NCI-H82 (cell line): ENCODE measurements at regions not wholly inside any gene's neighbourhood (a gene's known extent, or its start where the extent isn't known, plus 50 kb on each side); places are given as distances from the start of the nearest gene placed in this dataset.
"Not testable (repeated sequence)": the region's sequence is repeated elsewhere in the genome, so short reads cannot be mapped to it uniquely, and the experiment has no call there.

Experiments used
- DNase-seq: peaks from one replicate; lab custom pipeline; 2025; lab: John Stamatoyannopoulos, UW

DNA sequence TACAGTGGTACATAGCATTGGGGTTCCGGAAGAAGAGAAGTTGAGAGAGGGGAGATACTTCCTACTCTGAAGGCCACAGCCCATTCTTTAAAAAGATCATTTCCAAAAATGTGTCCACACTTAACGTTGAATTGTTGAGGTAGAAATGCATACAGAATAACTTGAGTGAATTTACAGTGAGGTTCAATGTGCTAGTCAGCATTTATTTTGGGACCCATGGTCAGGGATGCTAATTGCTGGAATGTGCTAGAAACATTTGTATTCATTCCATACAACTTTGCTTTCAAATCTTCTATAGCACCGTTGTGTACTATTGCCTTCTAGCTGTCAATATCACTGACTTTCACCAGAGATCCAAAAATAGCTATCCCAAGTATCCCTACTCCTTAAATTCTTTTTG lies 325.9 kb downstream of the SATB2 start:
- DNase-seq: no peak

DNA sequence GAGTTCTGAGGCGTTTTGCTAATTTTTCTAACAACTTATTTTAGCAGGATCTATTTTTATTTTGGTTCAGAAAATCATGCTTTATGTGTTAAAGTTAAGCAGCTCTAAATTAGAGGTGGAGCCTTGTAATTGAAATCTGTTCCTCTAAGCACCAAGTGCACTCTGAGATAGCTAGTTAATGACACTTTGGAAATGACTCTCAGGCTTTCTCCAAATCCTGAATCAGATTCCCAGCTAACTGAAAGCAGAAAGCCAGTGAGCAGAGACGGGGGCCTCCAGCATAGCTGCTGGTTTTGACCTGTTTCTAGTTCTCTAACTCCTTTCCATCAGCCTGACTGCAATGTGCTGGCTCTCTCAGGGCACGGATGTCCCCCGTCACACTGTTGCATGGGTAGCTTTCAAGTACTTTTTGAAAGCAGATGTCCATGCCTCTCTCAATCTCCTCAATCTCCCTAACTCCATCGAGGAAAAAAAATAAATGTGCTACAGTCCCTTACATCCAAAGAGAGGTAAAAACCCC lies 326.5 kb downstream of the SATB2 start:
- DNase-seq: peak; percentile 16

DNA sequence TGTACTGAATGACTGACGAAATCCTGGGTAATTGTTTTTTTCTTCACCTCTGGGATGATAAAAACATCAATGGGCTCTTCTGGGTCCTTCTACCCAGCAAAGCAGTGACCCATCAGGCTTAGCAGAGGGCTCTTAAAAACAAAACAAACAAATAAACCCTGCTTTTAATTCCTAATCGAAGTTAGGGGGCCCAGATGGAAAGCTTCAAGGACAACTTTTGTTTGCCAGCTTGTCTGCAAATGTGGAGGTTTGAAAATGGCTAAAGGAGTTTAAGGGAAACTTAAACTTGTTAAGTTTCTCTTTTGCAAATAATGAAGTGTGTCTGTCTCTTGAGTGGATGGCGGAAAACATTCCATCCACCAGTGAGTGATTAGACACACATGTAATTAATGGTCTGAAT lies 327.2 kb downstream of the SATB2 start:
- no peak for DNase-seq

DNA sequence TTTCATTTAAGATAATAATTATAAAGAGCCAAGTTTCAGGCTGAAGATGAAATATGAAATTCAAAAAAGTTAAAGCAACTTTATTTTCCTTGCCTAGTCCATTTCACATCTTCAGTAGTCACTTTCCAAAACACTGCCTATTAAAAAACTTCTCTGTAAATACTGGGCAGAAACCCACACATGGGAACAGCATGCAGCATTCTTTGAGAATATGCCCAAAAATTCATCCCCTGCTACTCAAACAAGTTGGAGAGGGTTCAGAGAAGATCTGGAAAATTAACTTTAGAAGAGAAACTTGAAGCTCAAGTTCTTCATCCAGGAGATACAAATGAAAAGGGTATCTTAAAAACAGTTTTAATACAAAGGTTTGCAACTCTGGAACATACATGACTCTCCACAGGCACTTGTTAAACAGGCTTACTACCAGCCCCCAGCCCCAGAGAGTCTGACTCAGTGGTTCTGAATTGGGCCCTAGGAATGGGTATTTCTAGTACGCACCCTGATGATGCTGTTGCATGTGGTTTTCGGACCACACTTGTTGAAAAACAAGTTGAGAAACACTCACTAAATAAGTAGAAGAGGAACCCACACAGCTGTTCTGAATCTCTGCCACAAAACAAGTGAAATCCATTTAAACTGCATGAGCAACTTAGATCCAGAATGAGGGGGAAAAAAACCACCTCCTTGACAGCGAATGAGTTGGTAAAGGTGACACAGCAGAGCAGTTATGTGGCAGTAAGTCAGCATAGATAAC lies 329.1 kb downstream of the SATB2 start:
- DNase-seq: no peak

DNA sequence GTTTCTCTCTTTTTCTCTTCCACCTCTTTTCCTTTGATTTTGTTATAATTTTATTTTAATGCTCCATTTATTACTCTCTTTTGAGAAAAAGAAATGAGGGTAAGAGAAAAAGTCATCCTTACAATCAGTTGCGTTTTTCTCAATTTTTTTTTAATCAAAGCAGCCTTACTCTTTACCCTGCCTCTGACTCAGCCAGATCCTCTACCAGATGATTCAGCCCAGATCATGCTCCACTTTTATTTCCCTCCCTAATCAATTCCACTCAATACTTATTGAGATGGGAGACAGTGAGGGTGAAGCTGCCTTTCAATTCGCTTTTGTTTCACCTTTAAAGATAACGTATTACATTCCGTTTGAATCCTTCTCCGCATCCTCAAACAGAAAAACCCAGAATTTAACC lies 337.9 kb downstream of the SATB2 start:
- DNase-seq: no peak

DNA sequence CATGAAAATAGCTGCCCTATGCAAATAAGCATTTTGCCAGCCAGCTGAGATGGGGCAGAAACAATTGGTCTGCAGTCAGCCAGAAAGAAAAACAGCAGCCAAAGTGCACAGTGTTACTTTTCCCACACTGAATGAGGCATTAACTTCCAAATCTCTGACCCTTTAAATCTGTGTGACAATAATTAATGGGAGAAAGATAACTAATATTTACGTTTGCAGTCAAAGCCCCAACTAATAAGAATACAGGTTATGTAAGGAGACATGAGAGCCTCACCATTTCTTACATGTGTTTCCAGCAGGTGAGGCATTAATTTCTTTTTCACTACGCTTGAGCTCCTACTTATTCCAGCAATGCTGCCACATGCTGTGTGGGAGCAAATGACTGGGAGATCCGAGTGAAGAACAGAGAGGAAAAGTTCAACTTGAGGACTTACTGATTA lies 339.0 kb downstream of the SATB2 start:
- DNase-seq: no peak

DNA sequence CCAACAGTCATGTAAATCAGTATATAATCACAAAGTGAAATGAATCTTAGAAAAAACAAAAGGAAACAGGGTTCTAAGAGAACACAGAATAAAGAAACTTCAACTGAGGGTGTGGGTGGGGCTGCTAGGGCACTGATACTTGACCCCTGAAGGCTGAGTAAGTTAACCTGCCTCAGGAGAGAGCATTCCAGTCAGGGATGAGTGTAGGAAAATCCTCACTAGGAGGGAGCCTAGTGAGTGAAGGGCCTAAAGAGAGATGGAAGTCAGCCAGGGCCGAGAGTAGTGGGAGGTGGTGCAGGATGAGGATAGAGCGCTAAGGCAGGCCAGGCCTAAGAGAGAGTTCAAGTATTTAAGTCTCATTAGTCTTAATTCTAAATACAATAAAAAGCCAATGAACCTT lies 342.6 kb downstream of the SATB2 start:
- no peak for DNase-seq

DNA sequence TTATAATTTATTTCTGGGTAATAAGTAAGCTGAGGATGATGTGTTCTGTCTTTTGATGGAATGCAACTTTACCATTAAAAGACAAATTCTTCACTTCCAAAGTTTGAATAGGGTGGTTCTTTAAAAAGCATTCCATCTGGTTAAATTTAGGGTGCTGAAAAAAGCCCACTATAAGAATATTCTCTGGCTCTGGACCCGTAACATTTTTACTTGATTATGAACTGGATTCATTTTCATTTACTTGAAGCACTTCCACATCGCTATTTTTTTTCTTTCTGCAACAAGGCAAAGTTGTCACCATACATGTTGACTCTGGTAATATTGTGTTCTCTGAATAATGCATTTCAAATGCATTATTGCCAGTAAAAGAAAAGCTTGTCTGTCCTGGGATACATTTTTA lies 344.6 kb downstream of the SATB2 start:
- no peak for DNase-seq

DNA sequence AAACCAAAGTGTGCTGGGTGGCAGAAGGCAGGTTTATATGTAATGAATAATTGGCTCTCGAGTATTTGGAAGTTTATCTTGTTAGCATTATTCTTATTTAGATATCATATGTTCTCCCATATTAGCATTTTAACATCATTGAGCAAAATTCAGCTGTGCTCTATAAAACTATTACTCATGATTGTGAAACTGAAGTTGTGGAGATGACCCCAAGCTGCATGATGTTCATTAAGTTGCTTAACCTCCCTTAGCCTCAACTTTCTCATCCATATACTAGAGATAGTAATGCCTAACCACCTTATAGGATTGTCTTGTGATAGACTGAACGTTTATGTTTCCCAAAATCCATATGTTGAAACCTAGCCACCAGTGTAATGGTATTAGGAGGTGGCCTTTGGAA lies 346.3 kb downstream of the SATB2 start:
- no peak for DNase-seq

DNA sequence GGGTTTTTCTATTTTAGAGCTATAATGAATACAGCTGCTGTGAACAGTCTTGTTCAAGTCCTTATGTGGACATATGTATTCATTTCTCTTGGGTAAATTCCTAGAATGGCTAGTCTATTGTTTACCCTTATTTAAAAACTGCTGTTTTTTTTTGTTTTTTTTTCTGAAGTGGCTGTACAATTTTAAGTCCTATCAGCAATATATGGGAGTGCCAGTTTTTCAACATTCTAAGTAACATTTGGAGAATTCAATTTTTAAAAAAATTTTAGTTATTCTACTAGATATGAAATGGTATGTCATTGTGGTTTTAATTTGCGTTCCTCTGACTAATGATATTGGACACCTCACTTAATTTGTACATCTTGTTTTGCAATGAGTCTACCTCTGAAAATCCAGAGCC lies 349.7 kb downstream of the SATB2 start:
- no peak for DNase-seq

DNA sequence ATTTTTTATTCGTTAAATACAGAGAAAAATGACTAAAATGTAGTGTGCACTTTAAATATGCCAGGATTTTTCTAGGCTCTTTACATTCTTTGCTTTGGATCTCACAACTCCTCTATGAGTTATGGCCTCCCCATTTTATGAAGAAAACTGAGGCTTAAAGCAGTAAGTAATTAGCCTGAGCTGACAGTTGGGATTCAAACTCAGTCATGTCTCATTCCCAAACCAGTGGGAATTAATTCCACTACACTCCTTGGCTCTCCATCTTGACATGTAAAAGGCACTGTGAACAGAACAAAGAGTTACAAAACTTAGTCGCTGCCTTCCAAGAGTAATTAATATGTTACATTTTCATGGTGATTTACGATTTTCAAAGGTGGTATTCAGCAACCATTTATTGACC lies 351.9 kb downstream of the SATB2 start:
- DNase-seq: no peak

DNA sequence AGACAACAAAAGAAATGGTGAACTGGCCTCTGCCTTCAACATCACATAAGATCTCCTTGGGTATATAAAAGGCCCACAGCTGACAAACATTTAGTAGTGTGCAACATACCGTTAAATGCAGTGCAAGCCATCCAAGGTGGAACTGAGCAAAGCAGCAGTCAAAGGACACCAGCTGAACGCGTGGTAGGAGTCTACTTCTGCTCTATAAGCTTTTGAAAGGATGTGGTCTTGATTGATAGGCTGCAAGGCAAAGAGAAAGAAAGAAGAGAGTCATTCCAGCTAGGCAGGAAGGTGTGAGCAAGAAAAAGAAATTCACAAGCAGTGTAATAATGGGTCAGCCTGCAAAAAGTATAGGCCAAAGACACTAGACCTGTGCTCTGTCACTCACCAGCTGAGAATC lies 356.3 kb downstream of the SATB2 start:
- DNase-seq: no peak

DNA sequence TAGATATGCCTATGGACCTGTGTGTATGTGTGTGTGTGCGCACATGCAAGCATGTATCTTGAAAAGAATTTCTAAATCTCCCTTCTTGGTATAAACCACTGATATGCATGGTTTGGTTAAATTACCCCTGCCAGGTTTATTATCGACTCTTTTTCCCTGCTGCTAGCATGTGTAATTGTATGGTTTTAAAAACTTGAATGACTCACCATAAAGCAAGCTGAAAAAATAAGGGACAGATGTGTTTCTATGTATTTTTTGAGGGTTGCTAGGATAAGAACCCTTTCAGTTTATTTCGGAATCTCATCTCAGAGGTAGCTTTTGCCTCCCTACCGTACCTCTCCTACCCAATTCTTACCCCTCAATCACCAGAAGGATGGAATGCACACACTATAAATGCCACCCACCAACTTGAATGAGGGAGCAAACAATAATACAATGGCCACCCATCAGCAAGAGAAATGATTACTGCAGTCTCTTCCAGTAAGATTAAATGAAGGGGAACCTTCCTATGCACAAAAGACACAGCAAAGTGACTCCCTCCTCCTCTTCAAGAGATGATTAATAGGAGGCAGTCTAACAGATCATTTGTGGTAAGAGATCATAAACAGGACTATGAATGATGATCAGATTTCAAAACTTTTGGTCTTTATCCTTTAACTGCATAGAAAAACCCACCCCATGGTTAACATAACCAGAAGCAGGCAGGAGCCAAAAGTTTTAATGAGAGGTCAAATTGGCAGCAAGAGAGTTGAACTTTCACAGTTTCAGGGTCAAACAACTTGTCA lies 357.2 kb downstream of the SATB2 start:
- DNase-seq: no peak

DNA sequence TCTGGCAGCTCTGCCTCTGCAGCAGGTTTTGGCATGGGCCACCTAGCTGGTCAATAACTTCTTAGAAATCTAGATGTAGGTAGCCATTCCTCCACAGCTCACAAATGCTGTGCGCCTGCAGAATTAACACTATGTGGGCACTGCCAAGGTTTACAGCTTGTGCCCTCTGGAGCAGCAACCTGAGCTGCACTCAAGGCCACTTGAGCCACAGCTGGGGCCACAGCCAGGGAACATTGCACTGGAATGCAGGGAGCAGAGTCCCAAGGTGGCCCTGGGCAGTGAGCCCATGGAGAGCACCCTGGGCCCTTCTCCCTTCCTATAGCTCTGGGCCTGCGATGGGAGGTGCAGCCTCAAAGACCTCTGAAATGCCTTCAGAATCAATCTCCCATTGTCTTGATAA lies 365.3 kb downstream of the SATB2 start:
- no peak for DNase-seq

DNA sequence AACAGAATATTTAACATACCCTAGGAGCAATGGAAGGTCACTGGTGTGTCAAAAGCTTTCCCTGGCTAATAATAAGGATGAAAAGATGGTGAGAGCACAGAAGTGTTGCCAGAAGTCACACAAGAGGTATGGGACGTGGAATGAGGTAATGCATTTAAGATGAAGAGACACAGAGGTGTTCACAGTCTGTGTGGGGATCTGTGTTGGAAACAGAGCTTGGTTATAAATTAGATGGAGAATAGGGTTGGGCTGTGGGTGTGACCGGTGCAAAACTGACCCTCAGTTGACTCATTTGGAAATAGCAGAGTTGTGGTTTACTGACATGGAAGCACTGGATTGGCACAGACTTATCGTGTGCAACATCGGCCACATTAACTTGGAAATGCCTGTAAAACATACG lies 372.5 kb downstream of the SATB2 start:
- DNase-seq: no peak

DNA sequence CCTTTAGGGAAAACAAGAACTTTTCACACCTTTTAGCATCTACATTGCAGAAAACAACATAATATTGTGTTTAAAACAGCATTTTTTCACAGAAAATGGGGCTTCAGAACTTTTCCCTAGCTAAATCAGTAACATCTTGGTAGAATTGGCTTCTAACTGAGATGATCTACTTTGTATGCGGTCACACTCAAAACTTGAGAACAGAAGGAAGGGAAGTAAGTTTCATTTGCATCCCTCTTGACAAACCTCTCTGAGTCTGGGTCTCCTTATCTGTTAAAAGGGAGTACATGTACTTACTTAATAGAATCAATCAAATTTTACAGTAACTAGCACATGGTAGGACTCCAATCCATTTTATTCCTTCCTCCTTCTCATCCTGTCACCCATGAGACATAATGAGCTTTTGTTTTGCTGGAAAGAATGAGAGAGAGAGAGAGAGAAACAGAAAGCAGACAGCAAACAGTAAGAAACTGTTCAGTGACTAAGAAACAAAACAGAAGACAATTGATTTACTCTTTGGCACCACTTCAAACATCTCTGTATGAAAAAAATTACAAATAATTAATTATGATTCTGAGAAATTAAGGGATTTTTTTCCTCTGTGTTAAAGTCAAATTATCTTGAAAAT lies 387.3 kb downstream of the SATB2 start:
- no peak for DNase-seq

DNA sequence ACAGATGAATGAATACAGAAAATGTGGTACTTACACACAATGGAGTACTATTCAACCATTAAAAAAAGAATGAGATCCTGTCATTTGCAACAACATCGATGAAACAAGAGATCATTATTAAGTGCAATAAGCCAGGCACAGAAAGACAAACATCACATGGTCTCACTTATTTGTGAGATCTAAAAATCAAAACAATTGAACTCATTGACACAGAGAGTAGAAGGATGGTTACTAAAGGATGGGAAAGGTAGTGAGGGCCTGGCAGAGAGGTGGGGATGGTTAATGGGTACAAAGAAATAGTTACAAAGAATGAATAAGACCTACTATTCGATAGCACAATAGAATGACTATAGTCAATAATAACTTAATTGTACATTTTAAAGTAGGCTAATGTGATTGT lies 393.5 kb downstream of the SATB2 start:
- DNase-seq: no peak

DNA sequence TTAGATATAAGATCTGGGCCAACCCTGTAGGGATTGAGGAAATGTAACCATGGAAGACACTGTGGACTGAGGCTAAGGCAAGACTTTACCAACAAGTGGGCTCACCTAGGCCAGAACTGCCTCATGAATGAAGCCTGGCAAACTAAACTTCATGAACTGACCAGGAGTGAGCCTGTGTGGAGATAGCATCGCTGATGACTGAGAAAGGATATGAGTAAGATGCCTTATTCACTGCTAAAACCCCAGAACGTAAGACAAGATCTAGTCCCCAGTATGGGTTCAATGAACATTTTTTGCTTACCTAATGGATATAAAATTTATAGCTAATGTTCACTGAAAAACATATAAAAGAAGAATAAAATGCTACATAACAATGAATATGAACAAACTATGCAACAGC lies 399.8 kb downstream of the SATB2 start:
- no peak for DNase-seq

DNA sequence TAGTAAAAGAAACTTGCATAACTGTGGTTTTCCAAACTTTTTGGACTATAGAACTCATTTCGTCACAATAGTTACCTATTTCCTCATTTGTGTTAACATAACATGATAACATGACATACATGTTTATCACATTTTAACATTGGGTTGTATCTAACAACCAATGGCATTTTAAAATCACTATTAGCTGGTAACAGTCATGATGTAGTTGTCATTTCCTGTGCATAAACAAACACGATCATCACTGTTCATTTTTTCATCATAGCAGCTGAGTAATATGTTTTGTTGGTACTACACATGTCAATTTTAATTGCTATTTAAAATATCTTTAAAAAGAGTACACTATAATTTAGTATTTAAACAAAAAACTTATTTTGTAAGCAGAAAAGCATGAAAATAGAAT lies 402.4 kb downstream of the SATB2 start:
- DNase-seq: no peak

DNA sequence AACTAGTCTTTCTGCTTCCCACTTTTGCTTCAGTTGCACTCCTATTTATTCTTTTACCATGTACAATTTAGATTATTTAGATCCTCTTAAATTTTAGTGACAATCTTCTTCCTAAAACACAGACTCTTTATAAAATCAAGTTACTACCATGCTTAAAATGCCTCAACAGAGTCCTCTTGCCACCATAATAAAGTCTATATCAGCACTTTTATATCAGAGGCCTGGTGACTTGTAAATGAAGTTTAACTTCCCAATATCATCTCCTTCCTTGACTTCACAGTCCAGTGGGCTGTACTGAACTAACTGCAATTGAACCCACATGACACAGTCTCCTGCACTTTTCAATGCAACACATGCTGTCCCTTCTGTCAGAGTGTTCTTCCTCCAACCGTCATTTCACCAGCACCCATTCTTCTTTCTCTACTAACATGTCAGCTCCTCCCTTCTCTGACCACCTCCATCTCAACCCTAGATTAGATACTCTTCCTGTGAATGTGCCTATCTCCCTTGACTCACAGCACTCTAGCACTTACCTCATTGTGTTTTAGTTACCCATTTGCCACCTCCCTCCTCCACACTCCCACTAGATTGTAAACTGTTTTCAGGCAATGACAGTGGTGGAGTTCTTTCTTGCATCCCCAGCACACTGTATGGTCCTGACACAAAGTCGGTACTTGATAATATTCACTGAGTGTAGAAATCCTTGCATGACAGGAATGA lies 414.9 kb downstream of the SATB2 start:
- no peak for DNase-seq

DNA sequence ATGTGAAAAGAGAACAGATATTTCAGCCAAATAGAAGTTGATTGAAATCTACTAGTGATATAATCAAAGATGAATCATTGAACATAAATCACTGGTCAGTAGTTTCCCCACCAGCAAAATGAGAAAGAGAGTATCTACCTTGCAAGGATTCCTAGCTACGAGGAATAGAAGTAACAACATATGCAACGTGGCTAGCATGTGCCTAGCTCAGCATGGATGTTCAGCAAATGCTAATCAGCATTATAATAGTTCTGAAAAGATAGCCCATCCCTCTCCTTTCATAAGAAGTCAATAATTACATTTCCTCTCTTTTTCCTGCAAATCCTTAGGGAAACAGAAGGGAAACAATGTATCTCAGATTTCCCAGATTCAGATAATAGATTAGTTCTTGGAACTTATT lies 417.2 kb downstream of the SATB2 start:
- no peak for DNase-seq

DNA sequence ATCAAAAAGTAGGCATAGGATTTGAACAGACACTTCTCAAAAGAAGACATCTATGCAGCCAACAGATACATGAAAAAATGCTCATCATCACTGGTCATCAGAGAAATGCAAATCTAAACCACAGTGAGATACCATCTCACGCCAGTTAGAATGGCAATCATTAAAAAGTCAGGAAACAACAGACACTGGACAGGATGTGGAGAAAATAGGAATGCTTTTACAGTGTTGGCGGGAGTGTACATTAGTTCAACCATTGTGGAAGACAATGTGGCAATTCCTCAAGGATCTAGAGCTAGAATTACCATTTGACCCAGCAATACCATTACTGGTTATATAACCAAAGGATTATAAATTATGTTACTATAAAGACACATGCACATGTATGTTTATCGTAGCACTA lies 424.0 kb downstream of the SATB2 start:
- DNase-seq: not testable (repeated sequence)
